ENCODE measurements at regions not wholly inside any gene's neighbourhood (a gene's known extent, or its start where the extent isn't known, plus 50 kb on each side); places are given as distances from the start of the nearest gene placed in this dataset.

DNA sequence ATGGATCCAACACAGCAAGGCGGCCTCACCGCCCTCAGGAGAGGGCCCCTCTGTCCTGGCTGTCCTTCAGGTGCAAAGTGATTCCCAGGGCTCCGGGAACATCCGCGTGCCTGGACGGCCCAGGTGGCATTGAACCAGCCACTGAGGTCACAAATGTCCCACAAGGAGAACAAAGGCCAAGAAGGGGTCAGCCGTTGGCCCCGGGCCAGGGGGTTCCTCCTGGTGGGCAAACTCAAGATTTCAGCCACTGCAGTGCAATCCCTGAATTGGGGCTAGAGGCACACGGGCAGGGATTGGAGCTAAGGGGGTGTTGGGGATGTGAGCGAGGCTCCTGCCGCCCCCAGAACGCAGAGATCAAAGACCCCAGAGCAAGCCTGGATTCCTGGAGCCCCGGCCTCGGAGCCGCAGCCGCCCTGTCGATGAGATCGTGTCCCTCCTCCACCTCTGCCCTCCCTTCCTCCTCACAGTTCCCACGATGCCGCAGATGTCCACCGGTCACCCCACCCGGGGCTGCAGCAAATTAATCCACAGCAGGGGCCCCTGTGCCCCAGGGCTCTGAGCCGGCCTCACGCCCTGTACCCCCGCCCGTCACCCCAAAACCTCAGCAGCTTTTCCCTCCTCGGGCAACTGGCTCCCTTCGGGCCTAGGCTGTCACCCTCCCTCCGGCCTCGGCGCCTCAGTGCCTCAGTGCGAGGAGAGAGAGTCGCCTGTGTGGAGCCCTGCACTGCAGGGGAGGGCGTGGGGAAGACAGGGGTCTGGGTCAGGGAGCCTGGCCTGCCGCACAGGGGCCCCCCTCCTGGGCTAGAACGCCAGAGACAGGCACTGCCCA is 56.7 kb upstream of the GALNT9 start:
- no peak for FAIRE-seq
- peaks cover 15% of the 10 kb centered on the region for H3K27me3 ChIP-seq (ENCODE audit: control insufficient read depth, insufficient read depth, low read length)
- no peak overlapping the region for H3K27ac ChIP-seq (ENCODE audit: low read depth in 2 of 2, low read length in 2 of 2)
- peak in 1 of 5 donors; percentile 63 for DNase-seq
- H3K36me3 ChIP-seq (ENCODE audit: control insufficient read depth in 2 of 3, insufficient read depth in 3 of 3, low read length in 3 of 3), result no peaks in the 10 kb centered on the region
- peaks cover 0 to 3% (median 3%) of the 10 kb centered on the region in 3 donors for H3K4me1 ChIP-seq (ENCODE audit: control insufficient read depth in 2 of 3, insufficient read depth in 2 of 3, low read depth in 1 of 3, low read length in 3 of 3)
- intact Hi-C loops (cut with DNase I), result no loop called here
- no peaks in the 10 kb centered on the region for H3K9me3 ChIP-seq (ENCODE audit: control insufficient read depth in 2 of 3, insufficient read depth in 1 of 3, low read length in 3 of 3)
- H3K4me3 ChIP-seq (ENCODE audit: low read length in 3 of 3), result no peak overlapping the region
- TF ChIP-seq, protein P1, sequence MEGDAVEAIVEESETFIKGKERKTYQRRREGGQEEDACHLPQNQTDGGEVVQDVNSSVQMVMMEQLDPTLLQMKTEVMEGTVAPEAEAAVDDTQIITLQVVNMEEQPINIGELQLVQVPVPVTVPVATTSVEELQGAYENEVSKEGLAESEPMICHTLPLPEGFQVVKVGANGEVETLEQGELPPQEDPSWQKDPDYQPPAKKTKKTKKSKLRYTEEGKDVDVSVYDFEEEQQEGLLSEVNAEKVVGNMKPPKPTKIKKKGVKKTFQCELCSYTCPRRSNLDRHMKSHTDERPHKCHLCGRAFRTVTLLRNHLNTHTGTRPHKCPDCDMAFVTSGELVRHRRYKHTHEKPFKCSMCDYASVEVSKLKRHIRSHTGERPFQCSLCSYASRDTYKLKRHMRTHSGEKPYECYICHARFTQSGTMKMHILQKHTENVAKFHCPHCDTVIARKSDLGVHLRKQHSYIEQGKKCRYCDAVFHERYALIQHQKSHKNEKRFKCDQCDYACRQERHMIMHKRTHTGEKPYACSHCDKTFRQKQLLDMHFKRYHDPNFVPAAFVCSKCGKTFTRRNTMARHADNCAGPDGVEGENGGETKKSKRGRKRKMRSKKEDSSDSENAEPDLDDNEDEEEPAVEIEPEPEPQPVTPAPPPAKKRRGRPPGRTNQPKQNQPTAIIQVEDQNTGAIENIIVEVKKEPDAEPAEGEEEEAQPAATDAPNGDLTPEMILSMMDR (IDR thresholded peaks at IDR 0.05; ENCODE audit: borderline replicate concordance, extremely low read depth, insufficient read depth), result no peak
- no peak overlapping the region for H3K9ac ChIP-seq (ENCODE audit: low read length in 3 of 3)

DNA sequence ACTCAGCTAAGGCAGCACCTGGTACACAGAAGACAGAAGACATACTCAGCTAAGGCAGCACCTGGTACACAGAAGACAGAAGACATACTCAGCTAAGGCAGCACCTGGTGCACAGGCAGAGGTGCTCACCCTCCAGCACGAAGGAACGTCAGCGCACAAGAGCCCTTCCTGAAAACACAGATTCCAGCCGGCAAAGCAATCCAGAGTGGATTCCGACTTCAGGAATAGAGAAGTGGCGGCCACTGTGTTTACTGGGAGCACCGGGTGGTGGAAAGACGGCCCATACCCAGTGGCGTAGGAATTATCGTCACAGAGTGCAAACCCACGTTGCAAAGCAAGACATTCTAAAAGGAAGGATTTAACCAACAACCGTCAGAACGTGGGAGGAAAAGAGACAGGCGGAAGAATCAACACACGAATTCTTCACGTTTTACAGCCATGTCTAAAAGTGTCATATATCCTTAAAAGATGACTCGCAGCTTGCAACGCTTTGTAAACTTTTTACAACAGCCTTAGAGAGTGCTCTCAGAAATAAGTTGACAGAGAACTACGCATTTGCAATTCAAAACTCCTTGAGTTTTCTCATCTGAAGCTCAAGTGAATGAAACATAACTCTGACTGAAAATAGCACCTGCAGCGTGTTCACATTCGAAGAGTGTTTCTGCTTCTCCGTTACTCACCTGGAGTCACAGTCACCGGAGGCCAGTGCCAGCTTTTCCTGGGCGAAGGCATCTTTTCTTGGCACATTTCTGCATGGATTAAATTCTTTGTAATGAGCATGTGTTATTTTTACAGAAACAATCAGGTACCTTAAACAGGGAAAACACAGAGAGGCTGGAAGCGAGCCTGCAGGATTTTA is 55.8 kb upstream of the GALNT9 start:
- H3K4me1 ChIP-seq (ENCODE audit: control insufficient read depth in 2 of 3, insufficient read depth in 2 of 3, low read depth in 1 of 3, low read length in 3 of 3), result peaks cover 0 to 3% (median 3%) of the 10 kb centered on the region in 3 donors
- DNase-seq (peak in 4 of 5 donors; percentile 26 to 79 (median 56)), FAIRE-seq (no peak)
- no peak overlapping the region for H3K27ac ChIP-seq (ENCODE audit: low read depth in 2 of 2, low read length in 2 of 2)
- H3K27me3 ChIP-seq (ENCODE audit: control insufficient read depth, insufficient read depth, low read length), result peaks cover 19% of the 10 kb centered on the region
- intact Hi-C loops (cut with DNase I), result no loop called here
- TF ChIP-seq, protein P1 (IDR thresholded peaks at IDR 0.05; ENCODE audit: borderline replicate concordance, extremely low read depth, insufficient read depth), result no peak
- no peak overlapping the region for H3K9ac ChIP-seq (ENCODE audit: low read length in 3 of 3)
- no peaks in the 10 kb centered on the region for H3K9me3 ChIP-seq (ENCODE audit: control insufficient read depth in 2 of 3, insufficient read depth in 1 of 3, low read length in 3 of 3)
- no peak overlapping the region for H3K4me3 ChIP-seq (ENCODE audit: low read length in 3 of 3)
- no peaks in the 10 kb centered on the region for H3K36me3 ChIP-seq (ENCODE audit: control insufficient read depth in 2 of 3, insufficient read depth in 3 of 3, low read length in 3 of 3)

DNA sequence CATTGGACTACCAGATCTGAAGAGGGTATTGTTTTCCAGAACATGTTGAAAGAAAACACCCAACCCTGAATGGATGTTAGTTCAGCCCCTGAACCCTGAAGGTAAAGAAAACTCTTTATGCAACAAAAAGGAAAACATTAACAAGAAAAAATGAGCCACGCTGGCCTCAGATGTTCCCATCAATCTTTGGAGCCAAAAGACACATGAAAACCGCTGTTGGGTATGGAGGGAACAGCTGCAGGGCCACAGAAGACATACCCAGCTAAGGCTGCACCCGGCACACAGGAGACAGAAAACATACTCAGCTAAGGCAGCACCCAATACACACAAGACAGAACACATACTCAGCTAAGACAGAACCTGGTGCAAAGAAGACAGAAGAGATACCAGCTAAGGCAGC is 51.3 kb upstream of the GALNT9 start:
- Histone ChIP-seq H3K27me3 (ENCODE audit: control insufficient read depth, insufficient read depth, low read length) (peaks cover 16% of the 10 kb centered on the region), H3K36me3 (ENCODE audit: control insufficient read depth in 2 of 3, insufficient read depth in 3 of 3, low read length in 3 of 3) (no peaks in the 10 kb centered on the region), H3K9ac (ENCODE audit: low read length in 3 of 3) (no peak overlapping the region), H3K27ac (ENCODE audit: low read depth in 2 of 2, low read length in 2 of 2) (no peak overlapping the region), H3K9me3 (ENCODE audit: control insufficient read depth in 2 of 3, insufficient read depth in 1 of 3, low read length in 3 of 3) (no peaks in the 10 kb centered on the region), H3K4me3 (ENCODE audit: low read length in 3 of 3) (no peak overlapping the region), H3K4me1 (ENCODE audit: control insufficient read depth in 2 of 3, insufficient read depth in 2 of 3, low read depth in 1 of 3, low read length in 3 of 3) (peaks cover 0 to 3% (median 3%) of the 10 kb centered on the region in 3 donors)
- intact Hi-C loops (cut with DNase I), result no loop called here
- DNase-seq (no peak), FAIRE-seq (no peak)
- TF ChIP-seq, protein P1 (IDR thresholded peaks at IDR 0.05; ENCODE audit: borderline replicate concordance, extremely low read depth, insufficient read depth), result no peak
